GM19455 (cell line): ENCODE measurements at regions not wholly inside any gene's neighbourhood (a gene's known extent, or its start where the extent isn't known, plus 50 kb on each side); places are given as distances from the start of the nearest gene placed in this dataset.

ENCODE experiments used
- ATAC-seq: cut with Tn5 transposase; IDR thresholded peaks from one replicate; pipeline ENCODE4 v1.9.1; 2021; ENCODE audit not compliant: unreplicated experiment

GRCh38 chr15:70257047-70257446 lies 159.3 kb upstream of the TLE3 start:
- ATAC-seq = no peak

- ATAC-seq = no peak
These were observed 156.7 kb upstream of the TLE3 start for GRCh38 chr15:70254311-70254869.

- no peak for ATAC-seq
These were observed 155.9 kb upstream of the TLE3 start for GRCh38 chr15:70253461-70254156.

GRCh38 chr15:70252951-70253320 lies 155.2 kb upstream of the TLE3 start:
- ATAC-seq = no peak

- no peak for ATAC-seq
These were observed 154.6 kb upstream of the TLE3 start for GRCh38 chr15:70252056-70252950.

- ATAC-seq = no peak
These were observed 153.7 kb upstream of the TLE3 start for GRCh38 chr15:70251246-70251990.

- no peak for ATAC-seq
These were observed 152.8 kb upstream of the TLE3 start for GRCh38 chr15:70250208-70251201.

- no peak for ATAC-seq
These were observed 151.9 kb upstream of the TLE3 start for GRCh38 chr15:70249616-70250015.

- no peak for ATAC-seq
These were observed 150.7 kb upstream of the TLE3 start for GRCh38 chr15:70248116-70249025.

GRCh38 chr15:70247281-70247680 lies 149.6 kb upstream of the TLE3 start:
- no peak for ATAC-seq

GRCh38 chr15:70246623-70247220 lies 149.0 kb upstream of the TLE3 start:
- no peak for ATAC-seq

- no peak for ATAC-seq
These were observed 148.4 kb upstream of the TLE3 start for GRCh38 chr15:70245932-70246622.

- ATAC-seq = no peak
These were observed 147.3 kb upstream of the TLE3 start for GRCh38 chr15:70244978-70245542.

GRCh38 chr15:70243686-70244540 lies 146.2 kb upstream of the TLE3 start:
- no peak for ATAC-seq

- ATAC-seq = no peak
These were observed 145.4 kb upstream of the TLE3 start for GRCh38 chr15:70242951-70243685.
